GM12891 (cell line): ENCODE measurements at regions not wholly inside any gene's neighbourhood (a gene's known extent, or its start where the extent isn't known, plus 50 kb on each side); places are given as distances from the start of the nearest gene placed in this dataset.
A peak's percentile ranks its signal among the peaks of the same experiment; 100 is the strongest.
"Not testable (repeated sequence)": the region's sequence is repeated elsewhere in the genome, so short reads cannot be mapped to it uniquely, and the experiment has no call there.

Source experiments
- DNase-seq: peaks from one replicate; pipeline ENCODE4 v3.0.0; 2011; ENCODE audit warnings: low spot score; ENCODE audit not compliant: insufficient read length
- FAIRE-seq: peaks from 2 replicates; lab custom pipeline; 2011; peaks lifted over from hg19 to GRCh38; lab: Jason Lieb, UNC
- PAX5 ChIP-seq: IDR thresholded peaks from 2 replicates; pipeline ENCODE4 v1.6.1; 2011; ENCODE audit warnings: low read length, moderate library complexity, mild to moderate bottlenecking; ENCODE audit not compliant: insufficient read depth, severe bottlenecking
- POLR2A ChIP-seq: IDR thresholded peaks from 2 replicates; pipeline ENCODE4 v1.6.1; 2011; ENCODE audit warnings: low read depth, low read length, control low read depth
- POLR2AphosphoS5 ChIP-seq: IDR thresholded peaks from 2 replicates; pipeline ENCODE4 v1.6.1; 2011; ENCODE audit warnings: low read depth, low read length, control low read depth
- POU2F2 ChIP-seq: IDR thresholded peaks from 2 replicates; pipeline ENCODE4 v1.6.1; 2011; ENCODE audit warnings: low read depth, mild to moderate bottlenecking, control low read depth, low read length, moderate library complexity
- SPI1 ChIP-seq: IDR thresholded peaks from 2 replicates; pipeline ENCODE4 v1.6.1; 2011; ENCODE audit warnings: low read depth, low read length, control low read depth
- TAF1 ChIP-seq: IDR thresholded peaks from 2 replicates; pipeline ENCODE4 v1.6.1; 2011; ENCODE audit warnings: low read depth, low read length, control low read depth

GRCh38 chr4:28469387-28469786 is 1608.7 kb downstream of the STIM2 start:
- no peak for FAIRE-seq
- TF ChIP-seq TAF1 (no peak), PAX5 (no peak), POU2F2 (no peak), SPI1 (no peak), POLR2A (no peak), POLR2AphosphoS5 (no peak)
- no peak for DNase-seq

GRCh38 chr4:28469886-28470285 is 1609.2 kb downstream of the STIM2 start:
- TF ChIP-seq TAF1 (no peak), SPI1 (no peak), POLR2AphosphoS5 (no peak), POLR2A (no peak), POU2F2 (no peak), PAX5 (no peak)
- no peak for FAIRE-seq

GRCh38 chr4:28475381-28475780 is 1614.7 kb downstream of the STIM2 start:
- DNase-seq = no peak
- no peak for FAIRE-seq
- TF ChIP-seq SPI1 (no peak), PAX5 (no peak), TAF1 (no peak), POU2F2 (no peak), POLR2A (no peak), POLR2AphosphoS5 (no peak)

More at GRCh38 chr4:28469886-28470285, 1609.2 kb downstream of the STIM2 start:
- no peak for DNase-seq

DNA sequence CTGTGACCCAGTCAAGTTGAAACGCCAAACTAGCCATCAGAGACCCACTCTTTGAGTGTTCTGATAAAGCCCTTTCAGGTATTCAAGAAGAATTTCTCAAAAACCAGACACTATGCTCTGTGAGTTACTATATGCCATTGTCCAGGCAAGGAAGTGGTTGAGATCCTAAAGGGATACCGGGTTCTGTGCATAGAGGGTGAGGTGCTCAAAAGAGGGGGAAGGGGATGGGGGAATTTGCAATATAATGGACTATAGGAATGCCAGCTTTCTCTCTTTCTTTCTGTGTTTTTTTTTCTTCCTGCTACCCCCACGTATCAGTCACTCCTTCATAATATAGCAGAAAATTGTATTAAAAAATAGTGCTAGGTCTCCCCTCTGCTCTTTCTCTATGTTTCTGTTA is 1619.0 kb downstream of the STIM2 start:
- DNase-seq (no peak), FAIRE-seq (no peak)
- TF ChIP-seq TAF1 (no peak), SPI1 (no peak), POLR2AphosphoS5 (no peak), POLR2A (no peak), PAX5 (no peak), POU2F2 (no peak)

DNA sequence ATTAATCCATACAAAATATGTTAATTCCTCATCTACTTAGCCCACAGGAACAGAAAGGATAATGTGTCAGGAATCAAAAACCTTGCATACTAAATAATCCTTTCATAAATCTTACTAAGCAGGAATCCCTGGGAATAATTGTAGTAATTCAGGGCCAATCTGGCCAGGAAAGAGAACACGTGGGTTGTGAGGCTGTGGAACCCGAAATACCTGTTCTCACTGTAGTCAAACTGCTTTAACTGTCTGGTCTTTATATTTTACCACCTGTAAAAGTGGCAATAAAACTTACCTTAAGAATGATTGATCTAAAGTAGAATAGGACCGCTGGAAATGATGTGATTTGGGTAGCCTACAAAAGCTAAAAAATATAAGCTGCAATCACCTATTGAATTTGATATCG is 1620.9 kb downstream of the STIM2 start:
- no peak for TF ChIP-seq SPI1
- no peak for TF ChIP-seq POU2F2
- no peak for TF ChIP-seq POLR2AphosphoS5
- no peak for TF ChIP-seq PAX5
- no peak for TF ChIP-seq TAF1
- no peak for TF ChIP-seq POLR2A
- FAIRE-seq = no peak
- DNase-seq = no peak

DNA sequence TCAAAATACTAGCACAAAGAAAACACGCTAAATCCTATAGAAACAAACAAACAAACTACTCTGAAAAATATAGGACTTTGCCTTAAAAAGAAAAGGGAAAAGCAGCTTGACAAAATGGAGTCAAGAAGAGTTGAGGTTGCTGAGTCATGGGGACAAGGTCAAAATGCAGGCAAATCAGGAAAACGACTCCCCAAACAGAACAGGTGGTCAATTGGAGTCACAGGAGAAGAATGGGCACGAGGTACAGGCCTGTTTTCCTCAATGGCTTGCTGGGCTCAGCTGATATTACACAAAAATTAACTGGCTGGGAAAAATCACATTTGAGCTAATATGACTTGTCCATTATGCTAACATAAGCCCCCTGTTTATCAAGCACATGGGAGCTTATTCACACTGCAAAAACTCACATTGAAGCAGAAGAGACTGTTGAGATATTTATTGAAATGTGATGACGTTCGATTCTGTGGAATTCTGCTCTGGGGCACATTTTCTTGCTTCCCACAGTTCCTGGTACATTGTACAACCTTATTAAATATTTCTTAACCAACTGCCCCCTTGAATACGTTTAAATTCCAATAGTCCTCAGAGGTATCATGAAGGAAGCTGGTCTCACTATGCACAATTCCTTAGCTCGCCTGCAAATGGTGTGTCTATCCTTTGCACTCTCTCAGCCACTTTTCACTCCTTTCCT is 1622.1 kb downstream of the STIM2 start:
- no peak for TF ChIP-seq POLR2A
- TF ChIP-seq SPI1 = no peak
- no peak for TF ChIP-seq POLR2AphosphoS5
- no peak for TF ChIP-seq POU2F2
- no peak for TF ChIP-seq PAX5
- TF ChIP-seq TAF1 = no peak
- DNase-seq (no peak), FAIRE-seq (no peak)

- FAIRE-seq = no peak
- no peak for DNase-seq
- TF ChIP-seq POU2F2 (no peak), POLR2AphosphoS5 (no peak), SPI1 (no peak), TAF1 (no peak), POLR2A (no peak), PAX5 (no peak)
Observed at GRCh38 chr4:28488021-28488420, 1627.4 kb downstream of the STIM2 start.

GRCh38 chr4:28490669-28491068 is 1630.0 kb downstream of the STIM2 start:
- no peak for DNase-seq
- TF ChIP-seq POLR2A = no peak
- TF ChIP-seq SPI1 = no peak
- no peak for TF ChIP-seq POU2F2
- TF ChIP-seq POLR2AphosphoS5 = no peak
- no peak for TF ChIP-seq TAF1
- no peak for TF ChIP-seq PAX5
- no peak for FAIRE-seq

- no peak for FAIRE-seq
- TF ChIP-seq POU2F2 = no peak
- TF ChIP-seq PAX5 = no peak
- TF ChIP-seq POLR2AphosphoS5 = no peak
- TF ChIP-seq POLR2A = no peak
- no peak for TF ChIP-seq TAF1
- TF ChIP-seq SPI1 = no peak
- DNase-seq = no peak
Observed at GRCh38 chr4:28505064-28505463, 1644.4 kb downstream of the STIM2 start.

DNA sequence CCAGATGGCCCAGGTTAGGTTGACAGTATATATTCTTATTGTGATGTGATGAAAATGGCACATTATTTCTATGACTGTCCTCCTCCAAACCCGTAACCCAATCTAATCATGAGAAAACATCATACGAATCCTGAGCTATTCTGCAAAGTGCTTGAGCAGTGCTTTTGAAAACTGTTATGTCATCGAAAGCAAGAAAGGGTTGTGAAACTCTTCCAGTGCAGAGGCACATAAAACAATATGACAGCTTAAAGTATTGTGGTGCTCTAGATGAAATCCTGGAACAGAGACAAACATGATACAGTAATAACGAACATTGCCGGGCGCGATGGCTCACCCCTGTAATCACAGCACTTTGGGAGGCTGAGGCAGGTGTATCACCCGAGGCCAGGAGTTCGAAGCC is 1648.0 kb downstream of the STIM2 start:
- no peak for FAIRE-seq
- no peak for DNase-seq
- TF ChIP-seq POU2F2 = no peak
- peak; percentile 36; the same call in 1 of the 2 replicates for TF ChIP-seq SPI1
- TF ChIP-seq POLR2AphosphoS5 = no peak

DNA sequence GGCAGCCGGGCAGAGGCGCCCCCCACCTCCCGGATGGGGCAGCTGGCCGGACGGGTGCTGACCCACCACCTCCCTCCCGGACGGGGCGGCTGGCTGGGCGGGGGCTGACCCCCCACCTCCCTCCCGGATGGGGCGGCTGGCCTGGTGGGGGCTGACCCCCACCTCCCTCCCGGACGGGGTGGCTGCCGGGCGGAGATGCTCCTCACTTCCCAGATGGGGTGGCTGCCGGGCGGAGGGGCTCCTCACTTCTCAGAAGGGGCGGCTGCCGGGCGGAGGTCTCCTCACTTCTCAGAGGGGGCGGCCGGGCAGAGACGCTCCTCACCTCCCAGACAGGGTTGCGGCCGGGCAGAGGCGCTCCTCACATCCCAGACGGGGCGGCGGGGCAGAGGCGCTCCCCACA is 1654.1 kb downstream of the STIM2 start:
- not testable (repeated sequence) for FAIRE-seq, DNase-seq
